ENCODE measurements at regions not wholly inside any gene's neighbourhood (a gene's known extent, or its start where the extent isn't known, plus 50 kb on each side); places are given as distances from the start of the nearest gene placed in this dataset.
A peak's percentile ranks its signal among the peaks of the same experiment; 100 is the strongest.

- Histone ChIP-seq H3K27me3 (peaks cover 9% of the 10 kb centered on the region), H3K27ac (no peak overlapping the region), H3K9me3 (ENCODE audit: low read depth) (no peaks in the 10 kb centered on the region), H3K4me1 (ENCODE audit: low read depth) (no peaks in the 10 kb centered on the region), H3K36me3 (no peaks in the 10 kb centered on the region), H3K4me3 (no peak overlapping the region)
- DNase-seq (ENCODE audit: low read depth in 1 of 2, low spot score in 1 of 2): no peak
- TF ChIP-seq CTCF (IDR thresholded peaks at IDR 0.05; ENCODE audit: low read depth, low read length): no peak
Observed at GRCh38 chr20:47936612-47937011, 151.3 kb upstream of the SULF2 start.

GRCh38 chr20:47934761-47935160 is 149.5 kb upstream of the SULF2 start:
- Histone ChIP-seq H3K4me1 (ENCODE audit: low read depth) (no peaks in the 10 kb centered on the region), H3K36me3 (no peaks in the 10 kb centered on the region), H3K27me3 (peaks cover 9% of the 10 kb centered on the region), H3K27ac (no peak overlapping the region), H3K4me3 (no peak overlapping the region), H3K9me3 (ENCODE audit: low read depth) (no peaks in the 10 kb centered on the region)
- DNase-seq (ENCODE audit: low read depth in 1 of 2, low spot score in 1 of 2): no peak
- no peak for TF ChIP-seq CTCF (IDR thresholded peaks at IDR 0.05; ENCODE audit: low read depth, low read length)

GRCh38 chr20:47931443-47931842 is 146.2 kb upstream of the SULF2 start:
- no peak overlapping the region for H3K4me3 ChIP-seq
- peaks cover 5% of the 10 kb centered on the region for H3K27me3 ChIP-seq
- H3K27ac ChIP-seq: no peak overlapping the region
- no peaks in the 10 kb centered on the region for H3K9me3 ChIP-seq (ENCODE audit: low read depth)
- TF ChIP-seq CTCF (IDR thresholded peaks at IDR 0.05; ENCODE audit: low read depth, low read length): no peak
- DNase-seq (ENCODE audit: low read depth in 1 of 2, low spot score in 1 of 2): no peak
- no peaks in the 10 kb centered on the region for H3K4me1 ChIP-seq (ENCODE audit: low read depth)
- H3K36me3 ChIP-seq: no peaks in the 10 kb centered on the region

GRCh38 chr20:47931002-47931401 is 145.7 kb upstream of the SULF2 start:
- Histone ChIP-seq H3K27ac (no peak overlapping the region), H3K36me3 (no peaks in the 10 kb centered on the region), H3K27me3 (peaks cover 5% of the 10 kb centered on the region), H3K4me3 (no peak overlapping the region), H3K4me1 (ENCODE audit: low read depth) (no peaks in the 10 kb centered on the region), H3K9me3 (ENCODE audit: low read depth) (no peaks in the 10 kb centered on the region)
- DNase-seq (ENCODE audit: low read depth in 1 of 2, low spot score in 1 of 2): no peak
- TF ChIP-seq CTCF (IDR thresholded peaks at IDR 0.05; ENCODE audit: low read depth, low read length): no peak

- H3K36me3 ChIP-seq: no peaks in the 10 kb centered on the region
- H3K9me3 ChIP-seq (ENCODE audit: low read depth): no peaks in the 10 kb centered on the region
- H3K27ac ChIP-seq: no peak overlapping the region
- DNase-seq (ENCODE audit: low read depth in 1 of 2, low spot score in 1 of 2): peak; percentile 30 to 75
- no peak for TF ChIP-seq CTCF (IDR thresholded peaks at IDR 0.05; ENCODE audit: low read depth, low read length)
- H3K4me3 ChIP-seq: no peak overlapping the region
- H3K4me1 ChIP-seq (ENCODE audit: low read depth): no peaks in the 10 kb centered on the region
- no peaks in the 10 kb centered on the region for H3K27me3 ChIP-seq
Observed at GRCh38 chr20:47929368-47930115, 144.3 kb upstream of the SULF2 start.
